K562 (cell line): ENCODE measurements at regions not wholly inside any gene's neighbourhood (a gene's known extent, or its start where the extent isn't known, plus 50 kb on each side); places are given as distances from the start of the nearest gene placed in this dataset.

Experiments
- ATAC-seq: fragments of 200-7000 bp; cut with Tn5 transposase; 3 replicates; pipeline ENCODE4 v1.9.1; 2020; ENCODE audit warnings: moderate library complexity
- BruUV-seq: library from RNA; stranded (reverse); fragments of 400-500 nt; replicated peaks from 2 replicates; lab custom pipeline; 2021; lab: Mats Ljungman, UMichigan
- CTCF ChIA-PET: fragments of 300-600 bp; formaldehyde crosslinking; extraction: SDS; loops from one replicate; lab custom pipeline; 2021; ENCODE audit warnings: low intra/inter-chr PET ratio; lab: Yijun Ruan, JAX
- POLR2A ChIA-PET: fragments of 300-600, 350-650 bp; sonication (Branson Sonifier 250); formaldehyde crosslinking; extraction: SDS; loops from one replicate; lab custom pipeline; 2021; ENCODE audit warnings: antibody characterized with exemption, inconsistent platforms; lab: Yijun Ruan, JAX
- DNase-seq, 4 experiments: peaks; one replicate each; pipeline versions ENCODE4 v3.0.0 to v3.0.0-alpha.2; 2011 to 2018; ENCODE audit warnings: low spot score in 3 of 4, mixed read lengths in 3 of 4; ENCODE audit errors: extremely low read depth in 1 of 4
- FAIRE-seq: peaks from 2 replicates; lab custom pipeline; 2011; peaks lifted over from hg19 to GRCh38; lab: Jason Lieb, UNC
- H2AFZ ChIP-seq: 2 replicates; pipeline ENCODE4 v1.6.0; 2011; ENCODE audit warnings: low read depth, low read length, control low read depth, inconsistent platforms
- H3K27ac ChIP-seq: fragments of 200-600 bp; 3 replicates; pipeline ENCODE4 v1.8.0; 2011; ENCODE audit warnings: low read depth, mild to moderate bottlenecking, control low read depth, inconsistent platforms, low read length, moderate library complexity, mixed read lengths; ENCODE audit errors: extremely low read depth
- H3K27me3 ChIP-seq, 2 experiments: fragments of 300-600 bp in 1 of 2; 2 replicates in 1 of 2; 3 replicates in 1 of 2; pipeline versions ENCODE4 v1.6.0 to v1.8.0; 2011; ENCODE audit warnings: inconsistent platforms in 2 of 2, low read length in 2 of 2, mild to moderate bottlenecking in 1 of 2, mixed read lengths in 1 of 2, moderate library complexity in 1 of 2; ENCODE audit not compliant: control insufficient read depth in 2 of 2, insufficient read depth in 2 of 2
- H3K36me3 ChIP-seq: fragments of 300-600 bp; 3 replicates; pipeline ENCODE4 v1.8.0; 2011; ENCODE audit warnings: mild to moderate bottlenecking, low read length, inconsistent platforms; ENCODE audit not compliant: control insufficient read depth, insufficient read depth
- H3K4me1 ChIP-seq, 2 experiments: fragments of 200-600 bp in 1 of 2; replicated peaks in 1 of 2; 2 replicates in 1 of 2; 3 replicates in 1 of 2; pipeline versions ENCODE4 v1.5.1 to v1.8.0; 2011; ENCODE audit warnings: inconsistent platforms in 2 of 2, low read length in 2 of 2, mild to moderate bottlenecking in 1 of 2, mixed read lengths in 1 of 2, moderate library complexity in 1 of 2; ENCODE audit not compliant: control insufficient read depth in 2 of 2, insufficient read depth in 2 of 2
- H3K4me2 ChIP-seq: 2 replicates; pipeline ENCODE4 v1.6.1; 2011; ENCODE audit warnings: low read length, control low read depth, inconsistent platforms, mixed read lengths; ENCODE audit not compliant: insufficient read depth
- H3K4me3 ChIP-seq: fragments of 200-600 bp; sonication (generic), shearing (Covaris generic); 2 replicates; pipeline ENCODE4 v1.5.1; 2016; ENCODE audit warnings: control low read depth, inconsistent platforms
- H3K79me2 ChIP-seq: fragments of 200-600 bp; 3 replicates; pipeline ENCODE4 v1.8.0; 2011; ENCODE audit warnings: low read length, inconsistent platforms; ENCODE audit not compliant: control insufficient read depth, insufficient read depth
- H3K9ac ChIP-seq, 2 experiments: 2 replicates each; pipeline versions ENCODE4 v1.6.0 to v1.6.1; 2011; ENCODE audit warnings: low read depth in 2 of 2, low read length in 2 of 2, control low read depth in 1 of 2, inconsistent platforms in 1 of 2, mild to moderate bottlenecking in 1 of 2, mixed read lengths in 1 of 2; ENCODE audit not compliant: insufficient read depth in 1 of 2
- H3K9me1 ChIP-seq: one replicate; pipeline ENCODE4 v1.6.0; 2011; ENCODE audit warnings: inconsistent platforms, mild to moderate bottlenecking, low read length, moderate library complexity; ENCODE audit not compliant: control insufficient read depth, insufficient read depth
- H3K9me3 ChIP-seq: replicated peaks from 2 replicates; pipeline ENCODE4 v1.5.1; 2011; ENCODE audit warnings: low read depth, low read length, inconsistent platforms; ENCODE audit not compliant: control insufficient read depth, insufficient read depth
- H4K20me1 ChIP-seq: replicated peaks from 2 replicates; pipeline ENCODE4 v1.6.1; 2011; ENCODE audit warnings: low read length, inconsistent platforms, mixed read lengths; ENCODE audit not compliant: control insufficient read depth, insufficient read depth
- BCLAF1 ChIP-seq, 2 experiments: fragments of 450-650 bp in 1 of 2; IDR thresholded peaks; 2 replicates each; pipeline ENCODE4 v1.6.1; 2011 to 2017; ENCODE audit warnings: low read depth in 2 of 2, antibody characterized with exemption in 1 of 2, borderline replicate concordance in 1 of 2, low read length in 1 of 2, mild to moderate bottlenecking in 1 of 2, mixed read lengths in 1 of 2; ENCODE audit not compliant: control insufficient read depth in 1 of 2
- CREB5 ChIP-seq: fragments of 250-450 bp; sonication (Bioruptor Pico); IDR thresholded peaks from 2 replicates; pipeline ENCODE4 v1.5.0; 2020; ENCODE audit warnings: mild to moderate bottlenecking
- CTBP1 ChIP-seq: fragments of 450-650 bp; IDR thresholded peaks from 2 replicates; pipeline ENCODE4 v1.6.1; 2016; ENCODE audit warnings: borderline replicate concordance
- FOXP1 ChIP-seq: sonication (generic); formaldehyde crosslinking; IDR thresholded peaks from 2 replicates; pipeline ENCODE4 v1.8.0; 2022; ENCODE audit warnings: mild to moderate bottlenecking, missing genetic modification reagents
- ILK ChIP-seq: fragments of 450-650 bp; IDR thresholded peaks from 2 replicates; pipeline ENCODE4 v1.6.1; 2016; ENCODE audit warnings: missing genetic modification characterization, low read depth, mild to moderate bottlenecking, missing compliant biosample characterization, moderate library complexity, borderline replicate concordance
- KLF13 ChIP-seq: fragments of 450-650 bp; IDR thresholded peaks from 2 replicates; pipeline ENCODE4 v1.6.1; 2016; ENCODE audit warnings: missing genetic modification characterization, low read depth, mild to moderate bottlenecking, missing compliant biosample characterization, moderate library complexity, borderline replicate concordance
- MAFK ChIP-seq: IDR thresholded peaks from 2 replicates; pipeline ENCODE4 v1.6.1; 2011; ENCODE audit warnings: low read length, improper control_type of control experiment
- RFX1 ChIP-seq: fragments of 450-650 bp; IDR thresholded peaks from 2 replicates; pipeline ENCODE4 v1.6.1; 2016; ENCODE audit warnings: mild to moderate bottlenecking, moderate library complexity
- SPI1 ChIP-seq: IDR thresholded peaks from 2 replicates; pipeline ENCODE4 v1.6.1; 2011; ENCODE audit warnings: low read depth, low read length, control low read depth, borderline replicate concordance
- USF1 ChIP-seq: sonication (generic); formaldehyde crosslinking; IDR thresholded peaks from 2 replicates; pipeline ENCODE4 v1.9.0; 2022; ENCODE audit warnings: mild to moderate bottlenecking, missing genetic modification reagents
- ZBTB8A ChIP-seq: fragments of 450-650 bp; IDR thresholded peaks from 2 replicates; pipeline ENCODE4 v1.6.1; 2018; ENCODE audit warnings: mild to moderate bottlenecking, moderate library complexity; ENCODE audit not compliant: partially characterized antibody
- ZC3H8 ChIP-seq: fragments of 450-650 bp; IDR thresholded peaks from 2 replicates; pipeline ENCODE4 v1.6.1; 2017
- ZKSCAN8 ChIP-seq: fragments of 200-800 bp; sonication (Bioruptor generic); IDR thresholded peaks from 2 replicates; pipeline ENCODE4 v1.6.1; 2016; ENCODE audit warnings: missing genetic modification characterization, missing compliant biosample characterization
- ZNF174 ChIP-seq: fragments of 250-450 bp; sonication (Bioruptor Pico); IDR thresholded peaks from 2 replicates; pipeline ENCODE4 v1.4.0; 2020; ENCODE audit warnings: mild to moderate bottlenecking
- ZNF324 ChIP-seq: fragments of 250-450 bp; sonication (Bioruptor Pico); IDR thresholded peaks from 2 replicates; pipeline ENCODE4 v1.4.0; 2020; ENCODE audit warnings: mild to moderate bottlenecking
- ZNF644 ChIP-seq: fragments of 200-800 bp; sonication (Bioruptor generic); IDR thresholded peaks from 2 replicates; pipeline ENCODE4 v1.6.1; 2016; ENCODE audit warnings: low read depth, missing genetic modification characterization, missing compliant biosample characterization
- ZNF75A ChIP-seq: fragments of 450-650 bp; formaldehyde crosslinking; IDR thresholded peaks from 2 replicates; pipeline ENCODE4 v1.4.0; 2020; ENCODE audit warnings: mild to moderate bottlenecking
- ZSCAN29 ChIP-seq: fragments of 450-650 bp; IDR thresholded peaks from 2 replicates; pipeline ENCODE4 v1.6.1; 2017
- WGBS: fragments of 100-300 bp; shearing (Covaris generic); methylation state at CpG from one replicate; pipeline ENCODE4 v1.1.6; 2016; ENCODE audit warnings: low coverage, mixed read lengths; ENCODE audit not compliant: insufficient coverage; ENCODE audit errors: missing lambda C conversion rate; 5-methylcytosine and 5-hydroxymethylcytosine counted together
- in situ Hi-C: fragments of 300-500 bp; cut with MboI; formaldehyde crosslinking; loops from 4 replicates; pipeline ENCODE4 v1.15.0; 2018; ENCODE audit warnings: inconsistent platforms, mixed read lengths
- intact Hi-C: fragments of 100-400 bp; cut with micrococcal nuclease; formaldehyde crosslinking; loops from 2 replicates; pipeline ENCODE4 v1.14.2; 2022
- TF ChIP-seq, protein P1 (sequence below): fragments of 450-650 bp; formaldehyde crosslinking; IDR thresholded peaks from 2 replicates; pipeline ENCODE4 v1.4.0; 2020; ENCODE audit warnings: mild to moderate bottlenecking, moderate library complexity

DNA sequence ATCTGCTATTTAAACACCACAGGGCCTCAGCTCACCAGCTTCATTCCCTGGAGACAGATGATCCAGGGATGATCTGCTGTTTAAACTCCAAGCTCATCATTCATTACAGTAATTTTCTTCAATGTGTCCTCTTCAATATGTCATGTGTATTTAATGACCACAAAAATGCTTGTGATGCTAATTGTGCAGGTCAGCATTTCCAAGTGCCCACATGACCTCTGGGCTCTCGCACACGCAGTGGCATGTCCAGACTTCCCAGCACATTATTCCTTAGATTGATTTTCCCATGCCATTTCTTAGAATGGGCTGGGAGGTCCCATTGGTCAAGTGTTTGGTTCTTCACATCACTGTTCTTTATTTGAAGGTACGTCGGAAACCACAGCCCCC, 434.4 kb downstream of the HAO1 start:
- WGBS = 0% methylated on average over 4 of the region's 4 CpGs
- CTCF ChIA-PET = no interaction called here
- no peak for FAIRE-seq
- Histone ChIP-seq H3K9ac (no peak overlapping the region), H3K9me3 (no peaks in the 10 kb centered on the region), H3K27me3 (no peaks in the 10 kb centered on the region), H3K27ac (no peak overlapping the region), H3K4me2 (no peak overlapping the region), H2AFZ (no peak overlapping the region), H3K4me3 (no peak overlapping the region), H3K9me1 (no peaks in the 10 kb centered on the region), H4K20me1 (no peaks in the 10 kb centered on the region), H3K36me3 (no peaks in the 10 kb centered on the region), H3K79me2 (no peaks in the 10 kb centered on the region), H3K4me1 (no peaks in the 10 kb centered on the region)
- BruUV-seq = no TSS peak
- in situ Hi-C loops = no loop called here
- no peak for DNase-seq
- intact Hi-C loops = no loop called here
- no peak for ATAC-seq
- POLR2A ChIA-PET = interaction anchor here (0.6 kb wide), 1 partner anchor 408 kb away, joined by 4 read pairs; no protein-coding TSS in a partner anchor
- TF ChIP-seq ZNF644 (tag) (no peak), ILK (no peak), BCLAF1 (IDR thresholded peaks at IDR 0.05; ENCODE audit: borderline replicate concordance in 1 of 2, control insufficient read depth in 1 of 2, low read depth in 2 of 2, low read length in 1 of 2) (no peak), USF1 (CRISPR knock-in tag) (no peak), ZNF324 (no peak), MAFK (no peak), ZSCAN29 (no peak), KLF13 (no peak), RFX1 (no peak), ZC3H8 (no peak), ZBTB8A (no peak), FOXP1 (CRISPR knock-in tag) (no peak), CTBP1 (no peak), ZNF174 (no peak), ZKSCAN8 (CRISPR knock-in tag) (no peak), CREB5 (CRISPR knock-in tag) (no peak), ZNF75A (CRISPR knock-in tag) (no peak), SPI1 (no peak)
- TF ChIP-seq, protein P1, sequence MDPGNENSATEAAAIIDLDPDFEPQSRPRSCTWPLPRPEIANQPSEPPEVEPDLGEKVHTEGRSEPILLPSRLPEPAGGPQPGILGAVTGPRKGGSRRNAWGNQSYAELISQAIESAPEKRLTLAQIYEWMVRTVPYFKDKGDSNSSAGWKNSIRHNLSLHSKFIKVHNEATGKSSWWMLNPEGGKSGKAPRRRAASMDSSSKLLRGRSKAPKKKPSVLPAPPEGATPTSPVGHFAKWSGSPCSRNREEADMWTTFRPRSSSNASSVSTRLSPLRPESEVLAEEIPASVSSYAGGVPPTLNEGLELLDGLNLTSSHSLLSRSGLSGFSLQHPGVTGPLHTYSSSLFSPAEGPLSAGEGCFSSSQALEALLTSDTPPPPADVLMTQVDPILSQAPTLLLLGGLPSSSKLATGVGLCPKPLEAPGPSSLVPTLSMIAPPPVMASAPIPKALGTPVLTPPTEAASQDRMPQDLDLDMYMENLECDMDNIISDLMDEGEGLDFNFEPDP (CRISPR knock-in tag) = no peak
